ENCODE measurements at regions not wholly inside any gene's neighbourhood (a gene's known extent, or its start where the extent isn't known, plus 50 kb on each side); places are given as distances from the start of the nearest gene placed in this dataset.

DNA sequence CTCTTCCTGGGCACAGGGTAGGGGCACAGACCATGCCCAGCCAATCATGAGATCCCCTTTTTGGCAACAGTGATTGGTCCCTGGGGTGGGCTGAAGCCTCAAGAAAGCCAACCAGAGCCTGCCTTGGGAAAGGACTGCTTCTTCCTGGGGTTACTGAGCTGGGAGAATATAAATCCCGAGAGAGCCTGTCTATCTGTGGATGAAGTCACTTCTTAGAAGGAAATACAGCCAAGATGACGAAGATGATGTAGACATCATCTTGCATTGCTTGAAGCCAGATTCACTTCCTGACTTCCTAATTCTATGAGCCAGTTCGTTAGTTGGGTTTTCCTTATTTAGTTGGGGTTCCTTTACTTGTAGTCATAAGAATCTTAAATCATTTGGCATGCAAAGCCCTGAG, 50.1 kb upstream of the PWWP2A start:
- Histone ChIP-seq H3K4me3 (no peak overlapping the region), H3K27me3 (replicated peaks in 1 of 7) (peaks cover 0 to 18% (median 0%) of the 10 kb centered on the region in 7 donors), H3K9me3 (no peaks in the 10 kb centered on the region), H3K27ac (peak overlapping the region in 4 of 8 donors; percentile 16 to 32 (median 26)), H3K36me3 (no peaks in the 10 kb centered on the region), H3K4me1 (peaks cover 0 to 22% (median 14%) of the 10 kb centered on the region in 6 donors)
- intact Hi-C loops (cut with DNase I; ENCODE audit: low total_unique reads) = no loop called here
- WGBS, 5 donors = 41 to 82% (median 55%) methylated on average over 3 of the region's 3 CpGs
- no peak for TF ChIP-seq POLR2AphosphoS5 (IDR thresholded peaks at IDR 0.05)
- no peak for TF ChIP-seq POLR2A (IDR thresholded peaks at IDR 0.05)
- TF ChIP-seq CTCF (IDR thresholded peaks at IDR 0.05 in 8 of 11, conservative IDR thresholded peaks at IDR 0.05 in 3 of 11) = no peak
- no peak for DNase-seq
